ENCODE measurements at regions not wholly inside any gene's neighbourhood (a gene's known extent, or its start where the extent isn't known, plus 50 kb on each side); places are given as distances from the start of the nearest gene placed in this dataset.

DNA sequence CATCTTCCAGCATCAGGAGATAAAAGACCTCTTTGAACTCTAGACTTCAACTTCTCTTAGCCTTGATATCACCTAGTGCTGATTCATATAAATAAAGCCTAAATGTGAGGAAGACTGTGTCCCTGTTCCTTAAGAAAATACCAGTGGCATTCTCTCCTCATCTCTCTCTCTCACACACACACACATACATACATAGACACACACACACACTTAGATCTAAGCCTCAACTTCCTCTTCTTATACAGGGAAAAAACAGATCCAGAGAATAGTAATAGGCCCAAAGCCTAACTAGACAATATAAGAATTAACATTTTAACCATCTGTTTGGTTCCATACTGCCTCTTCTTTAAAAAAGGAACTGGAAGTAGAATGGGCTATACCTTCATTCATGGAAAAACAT is 195.3 kb upstream of the NR4A3 start:
- TF ChIP-seq, protein P1, sequence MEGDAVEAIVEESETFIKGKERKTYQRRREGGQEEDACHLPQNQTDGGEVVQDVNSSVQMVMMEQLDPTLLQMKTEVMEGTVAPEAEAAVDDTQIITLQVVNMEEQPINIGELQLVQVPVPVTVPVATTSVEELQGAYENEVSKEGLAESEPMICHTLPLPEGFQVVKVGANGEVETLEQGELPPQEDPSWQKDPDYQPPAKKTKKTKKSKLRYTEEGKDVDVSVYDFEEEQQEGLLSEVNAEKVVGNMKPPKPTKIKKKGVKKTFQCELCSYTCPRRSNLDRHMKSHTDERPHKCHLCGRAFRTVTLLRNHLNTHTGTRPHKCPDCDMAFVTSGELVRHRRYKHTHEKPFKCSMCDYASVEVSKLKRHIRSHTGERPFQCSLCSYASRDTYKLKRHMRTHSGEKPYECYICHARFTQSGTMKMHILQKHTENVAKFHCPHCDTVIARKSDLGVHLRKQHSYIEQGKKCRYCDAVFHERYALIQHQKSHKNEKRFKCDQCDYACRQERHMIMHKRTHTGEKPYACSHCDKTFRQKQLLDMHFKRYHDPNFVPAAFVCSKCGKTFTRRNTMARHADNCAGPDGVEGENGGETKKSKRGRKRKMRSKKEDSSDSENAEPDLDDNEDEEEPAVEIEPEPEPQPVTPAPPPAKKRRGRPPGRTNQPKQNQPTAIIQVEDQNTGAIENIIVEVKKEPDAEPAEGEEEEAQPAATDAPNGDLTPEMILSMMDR (IDR thresholded peaks at IDR 0.05; ENCODE audit: low read depth, low read length, poor library complexity, severe bottlenecking), result no peak
- TF ChIP-seq EZH2phosphoT487 (IDR thresholded peaks at IDR 0.05; ENCODE audit: borderline replicate concordance, low read length), result no peak

All from DOHH2 (cell line).